Fibroblast of upper back skin (primary cell): ENCODE measurements at regions not wholly inside any gene's neighbourhood (a gene's known extent, or its start where the extent isn't known, plus 50 kb on each side); places are given as distances from the start of the nearest gene placed in this dataset.

Experiments used
- DNase-seq: peaks from one replicate; pipeline ENCODE4 v3.0.0-alpha.2; 2013

DNA sequence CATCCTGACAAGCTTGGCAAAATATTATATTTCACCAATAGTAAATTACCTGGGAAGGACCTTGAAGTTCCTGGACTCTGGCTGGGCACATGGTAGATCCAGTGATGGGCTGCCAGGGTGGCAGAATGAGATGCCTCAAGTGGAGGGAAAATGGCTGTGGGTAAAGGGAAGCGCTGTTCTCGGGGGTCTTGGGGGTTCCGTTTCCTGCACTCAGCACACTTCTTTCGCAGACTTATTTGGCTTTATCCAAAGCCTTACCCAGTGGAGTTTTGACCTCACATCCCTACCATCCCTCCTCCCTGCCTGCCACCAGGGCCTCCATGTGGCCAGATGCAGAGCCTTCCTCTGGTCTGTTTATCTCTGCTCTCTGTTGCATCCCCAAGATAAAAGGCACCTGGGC, 654.9 kb upstream of the HS6ST1 start:
- DNase-seq = no peak

DNA sequence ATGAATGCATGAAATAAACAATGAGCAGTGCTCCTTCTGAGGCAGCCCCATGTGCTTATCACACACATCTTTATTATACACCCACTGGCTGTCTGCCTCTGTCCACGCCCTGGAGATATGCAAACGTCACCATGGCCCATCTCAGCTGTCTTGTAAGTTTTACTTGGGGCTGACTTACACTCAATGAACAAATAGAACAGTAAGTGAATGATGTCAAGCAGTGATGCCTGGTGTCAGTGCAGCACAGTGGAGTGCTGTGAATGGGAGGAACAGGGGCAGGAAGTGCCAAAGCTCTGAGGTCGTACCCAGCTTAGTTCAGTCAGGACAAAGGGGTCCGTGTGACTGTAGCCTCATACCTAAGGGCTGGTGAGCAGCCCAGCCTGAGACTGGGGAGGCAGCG, 659.5 kb upstream of the HS6ST1 start:
- DNase-seq = peak; percentile 1

DNA sequence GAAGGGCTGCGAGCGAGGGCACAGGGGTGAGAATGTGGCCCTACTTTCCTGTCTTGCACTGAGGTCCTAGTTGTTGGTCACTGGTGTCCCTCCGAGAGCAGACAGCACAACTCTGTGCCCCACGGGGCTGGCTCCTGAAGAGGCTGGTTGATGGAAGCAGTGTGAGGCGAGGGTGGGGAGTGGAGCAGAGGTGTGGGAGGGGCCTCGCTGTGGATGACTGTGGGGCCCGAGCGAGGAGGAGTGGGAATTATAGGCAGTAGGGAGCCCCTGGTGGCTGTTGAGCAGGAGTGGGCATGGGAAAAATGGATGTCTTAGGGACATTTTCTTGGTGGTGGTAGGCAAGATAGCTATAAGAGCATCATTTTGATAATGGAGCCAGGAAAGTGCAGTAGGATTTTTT, 660.5 kb upstream of the HS6ST1 start:
- DNase-seq = no peak

DNA sequence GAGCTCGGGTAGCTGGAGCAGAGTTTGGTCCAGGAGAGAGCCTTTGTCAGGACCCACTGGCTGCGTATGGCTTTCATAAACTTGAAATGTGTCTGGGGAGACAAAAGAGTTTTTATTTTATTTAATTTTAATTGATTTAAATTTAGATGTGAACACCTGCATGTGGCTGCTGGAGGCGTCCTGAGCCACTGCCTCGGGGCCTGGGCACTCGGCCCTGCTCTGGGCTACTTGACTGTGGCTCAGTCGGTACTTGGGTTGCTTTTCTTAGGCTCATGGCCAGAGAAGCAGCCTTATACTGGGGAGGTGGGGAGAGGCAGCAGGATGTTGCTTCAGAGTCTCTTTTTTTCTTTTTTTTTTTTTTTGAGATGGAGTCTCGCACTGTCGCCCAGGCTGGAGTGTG, 661.8 kb upstream of the HS6ST1 start:
- DNase-seq = no peak

DNA sequence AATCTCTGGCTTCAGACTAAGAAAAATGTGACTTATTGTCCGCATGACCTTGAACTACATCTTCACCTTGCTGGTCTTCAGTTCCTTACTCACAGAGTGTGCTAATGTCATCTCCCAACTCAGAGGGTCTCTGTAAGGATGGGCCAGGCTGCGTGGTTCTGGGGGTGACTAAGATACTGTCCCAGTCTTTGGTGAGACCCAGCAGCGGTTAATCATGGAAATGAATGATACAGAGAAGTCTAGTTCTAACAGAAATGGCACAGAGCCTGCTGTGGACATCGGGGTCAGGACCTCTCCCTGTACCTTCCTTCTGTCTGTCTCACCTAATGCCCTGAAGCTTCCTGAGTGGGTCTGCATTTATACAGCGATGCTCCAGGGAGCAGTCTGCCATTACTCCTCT, 662.7 kb upstream of the HS6ST1 start:
- no peak for DNase-seq

DNA sequence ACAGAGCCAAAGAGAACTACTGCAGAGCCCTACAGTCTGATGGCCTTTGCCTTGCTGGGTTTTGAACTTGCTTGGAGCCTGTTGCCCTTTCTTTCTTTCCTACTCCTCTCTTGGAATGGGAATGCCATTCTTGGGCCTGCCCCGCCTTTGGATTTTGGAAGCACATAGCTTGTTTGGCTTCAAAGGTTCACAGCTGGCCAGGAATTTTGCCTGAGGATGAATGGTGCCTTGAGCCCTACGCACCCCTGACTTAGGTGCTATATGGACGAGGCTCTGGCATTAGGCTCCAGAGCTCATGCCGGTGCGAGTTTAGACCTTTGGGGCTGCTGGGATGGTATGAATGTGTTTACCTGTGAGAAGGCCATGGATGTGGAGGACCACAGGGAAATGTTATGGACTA, 663.3 kb upstream of the HS6ST1 start:
- DNase-seq = no peak

DNA sequence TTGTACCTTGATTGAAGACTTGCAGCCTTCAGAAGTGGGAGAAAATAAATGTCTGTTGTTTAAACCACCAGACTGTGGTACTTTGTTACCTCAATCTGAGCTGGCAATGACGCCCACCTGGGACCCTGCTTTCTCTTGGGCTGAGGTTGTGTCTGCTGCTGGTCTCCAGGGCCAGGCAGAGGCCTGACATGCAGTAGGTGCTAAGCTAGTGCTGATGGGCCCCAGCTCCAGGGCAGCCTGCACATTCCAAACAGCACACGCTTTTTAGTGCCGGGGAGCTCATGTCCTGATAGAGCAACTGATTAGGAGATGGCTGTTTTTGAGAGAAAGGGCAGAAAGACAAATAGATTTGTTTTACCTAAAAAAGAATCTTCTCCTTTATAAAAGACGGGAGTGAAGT, 664.0 kb upstream of the HS6ST1 start:
- DNase-seq = no peak

DNA sequence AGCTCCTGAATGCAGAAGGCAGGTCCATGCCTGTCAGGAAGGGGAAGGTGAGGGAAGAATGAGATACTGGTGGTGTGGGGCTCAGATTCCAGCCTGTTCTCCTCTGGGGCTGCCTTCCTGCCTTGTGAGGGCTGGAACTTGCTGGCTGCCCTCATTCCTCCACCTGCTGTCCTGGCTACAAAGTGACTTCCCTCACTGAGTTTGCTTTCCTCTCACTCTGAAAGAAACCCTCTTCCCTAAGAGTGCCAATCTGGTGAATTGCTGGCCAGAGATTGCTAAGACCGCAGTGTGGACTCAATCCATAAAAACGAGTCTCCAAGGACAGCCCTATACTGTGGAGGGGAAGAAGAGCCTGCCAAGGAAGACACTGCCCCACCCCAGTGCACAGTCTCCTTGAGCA, 664.4 kb upstream of the HS6ST1 start:
- DNase-seq = no peak

DNA sequence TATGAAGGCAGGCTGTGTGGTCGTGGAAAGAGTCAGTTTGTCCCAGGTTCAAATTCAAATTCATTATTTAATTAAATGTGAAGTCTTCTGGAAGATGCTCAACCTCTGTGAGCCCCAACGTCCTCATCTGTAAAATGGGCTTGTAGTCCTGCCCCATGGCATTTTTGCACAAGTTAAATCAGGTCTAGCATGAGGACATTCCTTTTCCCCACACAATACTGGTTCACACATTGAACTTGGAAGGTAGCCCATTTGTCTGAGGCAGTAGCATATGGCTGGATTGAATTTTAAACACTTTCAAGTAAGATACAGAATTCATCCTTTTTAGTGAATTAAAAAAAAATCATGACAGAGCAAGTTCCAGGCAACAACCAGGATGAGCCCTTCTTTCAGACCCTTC, 665.4 kb upstream of the HS6ST1 start:
- no peak for DNase-seq

DNA sequence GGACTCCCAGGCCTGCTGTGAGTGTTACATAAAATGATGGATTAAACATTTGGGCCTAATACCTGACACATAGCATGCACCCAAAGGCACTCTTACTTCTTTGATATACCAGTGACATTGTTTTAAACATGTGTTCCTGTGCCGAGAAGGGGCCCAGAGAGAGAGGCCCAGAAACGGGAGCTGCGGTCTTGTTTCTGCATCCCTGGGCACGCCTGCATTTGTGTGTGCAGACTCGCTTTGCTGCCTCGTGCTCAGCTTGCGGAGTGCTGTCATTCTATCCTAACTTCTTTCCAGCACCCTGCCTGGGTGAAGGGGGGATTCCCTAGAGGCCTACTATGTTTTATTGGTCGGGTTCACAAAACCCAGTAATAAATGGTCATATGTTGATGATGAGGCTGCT, 666.2 kb upstream of the HS6ST1 start:
- DNase-seq = no peak

DNA sequence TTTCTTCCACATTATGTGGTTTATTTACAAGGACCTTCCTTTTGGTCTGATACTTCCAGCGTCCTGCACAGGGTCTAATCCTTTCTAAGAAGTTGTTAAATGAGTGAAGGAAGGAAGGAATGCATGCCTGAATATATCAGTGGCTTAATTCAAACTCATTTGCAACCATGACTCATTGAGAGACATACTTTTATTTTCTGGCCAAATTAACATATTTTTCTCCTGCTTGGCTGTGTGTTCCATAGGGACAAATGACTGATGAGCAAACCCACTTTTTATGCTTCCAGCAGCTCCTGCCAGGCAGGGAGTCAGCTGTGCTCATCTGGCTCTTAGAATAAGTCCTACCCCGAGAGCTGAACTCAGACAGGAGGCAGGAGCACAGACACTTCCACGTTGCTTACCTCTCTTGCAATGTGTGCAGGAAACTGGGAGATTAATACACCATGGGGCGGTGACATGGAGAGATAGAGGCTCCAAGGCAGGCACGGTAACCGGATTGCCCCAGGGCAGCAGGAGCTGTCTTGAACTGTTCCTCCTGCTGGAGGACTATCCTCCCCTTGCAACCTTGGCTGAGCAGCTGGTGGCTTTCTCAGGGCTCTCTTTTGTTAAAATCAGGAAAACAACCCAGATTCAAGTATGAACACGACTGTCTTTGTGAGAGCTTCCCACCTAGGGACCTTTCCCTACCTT, 667.5 kb upstream of the HS6ST1 start:
- DNase-seq = peak; percentile 10

DNA sequence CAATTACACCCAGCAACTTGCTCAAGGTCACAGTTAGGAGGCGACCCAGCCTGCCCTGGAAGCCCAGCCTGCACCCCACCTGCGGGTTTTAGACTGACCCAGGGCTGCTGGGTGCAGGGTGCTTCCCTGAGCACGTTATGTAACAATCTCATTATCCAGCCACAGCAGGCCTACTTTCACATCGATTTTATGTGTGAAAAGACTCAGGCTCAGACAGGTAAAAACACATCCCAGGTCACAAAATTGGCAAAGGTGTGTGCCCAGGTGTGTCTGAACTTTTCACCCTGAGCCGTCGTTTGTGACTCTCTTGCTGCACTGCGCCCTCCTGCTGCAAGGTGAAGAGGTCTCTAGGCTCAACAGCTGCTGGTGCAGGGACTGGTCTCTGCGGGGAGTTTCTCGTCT, 668.2 kb upstream of the HS6ST1 start:
- DNase-seq = no peak

DNA sequence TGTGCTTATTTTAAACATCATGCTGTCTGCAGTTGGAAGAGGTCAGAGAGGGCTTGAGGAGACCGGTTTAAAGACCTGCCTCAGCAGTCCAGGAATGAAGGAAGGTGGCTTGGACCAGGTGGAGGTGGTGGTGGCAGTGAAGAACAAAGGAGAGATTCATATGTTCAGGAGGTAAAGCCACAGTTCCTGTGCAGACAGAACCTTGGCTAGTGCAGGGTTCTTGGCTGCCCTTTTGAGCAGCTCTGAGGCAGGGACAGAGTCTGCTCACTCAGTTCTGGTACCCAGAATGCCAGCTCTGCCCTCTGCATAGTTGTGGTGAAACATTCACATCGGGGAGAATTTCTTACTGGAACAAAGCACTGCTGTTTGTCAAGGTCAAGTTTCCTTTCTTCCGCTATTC, 669.7 kb upstream of the HS6ST1 start:
- no peak for DNase-seq

DNA sequence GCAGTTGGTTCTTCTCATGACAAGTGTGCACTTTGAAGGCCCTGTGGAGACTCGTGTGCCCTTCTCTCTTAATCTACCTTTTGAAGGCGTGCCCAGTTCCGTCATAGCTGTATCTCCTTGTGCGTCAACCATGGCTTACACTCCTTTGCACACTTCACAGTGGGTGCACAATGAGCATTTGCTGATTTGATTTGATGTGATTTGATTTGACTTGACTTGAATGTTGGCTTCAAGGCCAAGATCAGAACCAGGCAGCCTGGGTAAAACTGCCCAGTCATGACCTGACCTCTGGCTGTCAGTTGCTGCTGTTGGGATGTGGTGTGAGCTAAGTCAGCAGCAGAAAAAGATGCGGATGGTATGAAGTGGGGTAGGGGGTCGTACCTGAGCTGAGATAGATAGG, 670.3 kb upstream of the HS6ST1 start:
- DNase-seq = no peak

DNA sequence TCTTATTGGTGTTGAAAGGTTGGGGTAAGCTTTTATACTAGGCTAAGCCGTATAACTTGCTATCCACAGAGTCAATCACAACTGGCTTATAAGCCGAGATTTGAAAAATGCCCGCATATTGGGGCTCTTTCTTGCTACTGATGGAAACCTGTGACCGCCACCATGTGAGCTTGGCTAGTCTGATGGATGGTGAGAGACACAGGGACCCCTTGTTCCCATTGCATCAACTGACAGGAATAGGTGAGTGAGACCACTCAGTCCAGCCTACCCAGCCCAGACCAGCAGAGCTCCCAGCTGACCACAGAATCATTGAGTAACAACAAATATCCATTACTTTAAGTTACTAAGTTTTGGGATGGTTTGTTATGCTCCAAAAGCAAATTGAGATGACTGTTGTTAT, 676.4 kb upstream of the HS6ST1 start:
- DNase-seq = no peak

DNA sequence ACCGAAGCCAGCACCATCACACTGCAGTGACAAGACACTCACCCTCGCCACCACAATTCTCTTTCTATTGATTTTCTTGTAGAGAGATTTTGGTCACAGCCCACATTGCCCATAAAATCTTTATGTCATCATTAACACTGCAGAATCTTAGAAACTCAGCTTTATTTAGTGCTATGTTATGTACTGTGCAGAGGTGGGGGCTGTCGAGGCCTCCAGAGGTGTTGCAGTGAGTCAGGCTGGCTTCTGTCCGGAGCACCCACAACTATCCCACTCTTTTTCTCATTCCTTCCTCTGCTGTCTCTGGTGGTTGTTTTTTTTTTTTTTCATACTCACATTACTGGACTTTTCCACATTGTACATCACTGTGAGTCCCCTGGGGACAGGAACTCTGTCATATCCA, 677.4 kb upstream of the HS6ST1 start:
- no peak for DNase-seq

DNA sequence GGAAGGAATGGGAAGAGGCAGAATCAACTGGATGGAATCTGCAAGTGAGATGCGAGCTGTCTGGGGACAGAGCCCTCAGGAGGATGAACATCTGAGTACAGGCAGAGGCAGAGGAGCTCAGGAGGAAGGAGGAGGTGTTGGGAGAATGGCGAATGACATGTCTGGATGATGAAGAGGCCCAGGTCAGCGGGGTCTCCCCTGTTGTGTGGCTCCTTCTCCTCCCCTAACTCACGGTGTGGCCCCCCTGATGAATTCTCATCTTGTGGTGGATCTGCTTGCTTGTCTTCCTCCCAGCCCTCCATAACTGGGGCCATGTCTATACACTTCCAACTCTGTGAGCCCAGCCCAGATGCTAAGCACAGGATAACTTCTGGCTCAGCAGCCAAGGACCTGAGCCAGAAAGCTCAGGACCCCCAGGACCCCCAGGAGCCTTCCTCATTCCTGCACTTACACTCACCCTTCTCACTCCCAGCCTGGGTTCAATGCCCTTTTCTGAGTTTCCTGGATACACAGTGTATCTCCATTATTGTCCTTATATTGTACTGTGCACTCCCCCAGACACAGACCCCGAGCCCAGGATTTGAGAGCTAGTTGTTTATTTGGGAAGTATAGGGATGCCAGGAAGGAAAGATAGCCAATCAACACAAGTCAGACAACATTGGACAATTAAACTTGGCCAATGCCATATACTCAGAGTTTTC, 678.6 kb upstream of the HS6ST1 start:
- no peak for DNase-seq

DNA sequence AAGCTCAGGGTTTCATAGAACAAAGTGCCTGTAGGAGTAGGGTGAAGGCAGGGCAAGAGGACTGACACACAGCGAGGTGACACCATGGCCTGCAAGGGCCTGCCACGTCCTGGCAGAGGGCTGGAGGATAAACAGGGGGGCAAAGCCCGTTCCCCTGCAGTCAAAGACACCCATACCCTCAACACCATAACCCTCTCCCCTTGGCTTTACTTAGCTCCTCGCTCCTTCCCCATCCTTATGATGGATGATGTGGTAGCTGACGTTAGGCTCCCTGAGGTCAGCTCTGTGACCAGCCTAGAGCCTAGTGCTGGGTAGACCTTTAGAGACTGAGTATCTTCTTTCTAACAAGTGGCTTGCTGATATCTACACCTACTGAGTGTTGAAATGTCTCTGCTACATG, 683.3 kb upstream of the HS6ST1 start:
- DNase-seq = no peak

DNA sequence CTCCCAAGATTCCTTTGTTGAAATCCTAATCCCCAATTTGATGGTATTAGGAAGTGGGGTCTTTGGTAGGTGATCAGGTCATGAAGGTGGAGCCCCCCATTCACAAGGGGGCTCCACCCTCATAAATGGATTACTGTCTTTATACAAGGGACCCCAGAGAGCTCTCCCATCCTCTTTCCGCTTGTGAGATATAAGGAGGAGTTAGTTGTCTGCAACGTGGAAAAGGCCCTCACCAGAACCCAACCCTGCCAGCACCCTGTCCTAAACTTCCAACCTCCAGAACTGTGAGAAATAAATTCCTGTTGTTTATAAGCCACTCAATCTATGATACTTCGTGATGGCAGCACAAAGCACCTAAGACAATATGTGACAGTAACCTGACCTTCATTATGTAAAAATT, 684.1 kb upstream of the HS6ST1 start:
- DNase-seq = no peak

DNA sequence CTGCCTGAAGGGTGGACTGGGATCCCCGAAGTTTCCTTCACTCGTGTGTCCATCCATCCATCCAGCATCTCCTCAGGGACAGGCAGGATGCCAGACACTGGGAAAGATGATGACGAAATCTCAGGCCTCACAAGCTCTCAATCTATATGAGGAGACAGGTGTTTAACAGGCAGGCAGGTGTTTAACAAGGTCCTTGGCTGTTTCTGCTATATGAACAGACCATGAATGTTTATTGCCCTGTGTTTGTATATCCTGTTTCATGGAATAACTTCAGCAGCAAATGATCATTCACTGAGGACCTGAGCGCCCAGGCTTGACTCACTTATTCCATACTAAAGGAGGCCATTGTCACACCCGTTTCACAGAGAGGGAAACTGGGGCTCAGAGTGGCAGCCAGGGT, 685.8 kb upstream of the HS6ST1 start:
- DNase-seq = no peak

DNA sequence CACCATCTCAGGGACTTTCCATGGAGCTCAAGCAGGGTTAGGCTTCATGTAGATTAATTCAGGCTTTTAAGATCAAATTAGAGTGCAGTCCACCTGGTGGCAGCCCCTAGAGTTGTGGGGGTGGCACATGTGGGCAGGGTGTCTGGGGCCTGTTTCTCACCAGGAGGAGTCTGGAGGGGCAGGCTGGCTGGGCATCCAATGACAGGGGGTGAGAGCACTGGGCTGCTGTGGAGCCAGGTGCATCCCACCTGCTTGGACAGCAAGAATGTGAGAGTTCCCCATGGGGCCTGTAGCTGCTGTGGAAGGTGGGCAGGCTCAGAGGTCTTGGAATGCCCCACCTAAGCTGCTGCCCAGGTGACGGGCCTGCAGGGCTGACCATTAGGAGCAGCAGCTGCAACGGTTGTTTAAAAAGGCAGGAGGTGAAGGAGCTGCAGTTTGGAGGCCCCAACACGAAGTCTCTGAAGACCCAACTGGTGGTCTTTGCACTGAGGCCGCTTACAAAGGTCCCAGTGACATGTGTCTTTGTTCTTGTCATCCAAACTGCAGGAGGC, 686.3 kb upstream of the HS6ST1 start:
- DNase-seq = no peak

DNA sequence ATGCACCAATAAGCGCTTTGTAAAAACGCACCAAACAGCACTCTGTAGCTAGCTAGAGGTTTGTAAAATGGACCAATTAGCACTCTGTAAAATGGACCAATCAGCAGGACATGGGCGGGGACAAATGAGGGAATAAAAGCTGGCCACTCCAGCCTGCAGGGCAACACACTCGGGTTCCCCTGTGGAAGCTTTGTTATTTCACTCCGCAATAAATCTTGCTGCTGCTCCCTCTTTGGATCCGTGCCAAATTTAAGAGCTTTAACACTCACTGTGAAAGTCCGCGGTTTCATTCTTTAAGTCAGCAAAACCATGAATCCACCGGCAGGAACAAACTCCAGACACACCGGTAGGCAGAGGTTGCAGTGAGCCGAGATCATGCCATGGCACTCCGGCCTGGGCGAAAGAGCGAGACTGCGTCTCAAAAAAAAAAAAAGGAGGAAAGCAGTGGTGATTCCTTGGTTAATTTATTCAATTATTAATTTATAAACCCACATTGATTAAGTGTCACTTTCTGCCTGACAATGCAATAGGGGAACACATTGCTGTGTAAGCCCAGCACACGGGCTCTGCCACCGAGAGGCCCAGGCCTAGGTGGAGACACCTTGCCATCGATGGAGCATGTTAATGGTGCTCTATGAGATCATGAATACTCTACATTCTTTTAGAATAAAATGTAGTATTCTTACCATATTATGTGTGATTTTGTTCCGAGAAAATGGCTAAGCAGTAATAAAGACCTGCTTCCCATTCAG, 687.6 kb upstream of the HS6ST1 start:
- DNase-seq = no peak

DNA sequence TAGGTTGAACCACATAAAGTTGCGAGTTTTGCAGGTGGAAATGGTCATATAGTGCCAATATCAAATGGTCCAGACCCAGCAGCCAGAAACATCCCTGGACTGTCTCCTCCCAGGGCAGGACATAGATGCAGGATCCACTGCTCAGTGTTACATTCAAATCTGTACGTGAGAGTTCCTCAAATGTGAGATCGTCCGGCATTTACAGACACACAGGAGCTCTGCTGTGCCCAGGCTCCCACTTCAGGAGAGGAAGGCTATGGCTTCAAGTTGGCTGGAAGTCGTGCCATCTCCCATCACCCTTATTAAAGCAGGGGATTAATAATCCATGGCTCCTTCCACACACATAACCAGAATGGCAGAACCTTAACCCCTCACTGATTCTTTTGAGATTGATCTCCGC, 688.2 kb upstream of the HS6ST1 start:
- no peak for DNase-seq
